GM19324 (cell line): ENCODE measurements at regions not wholly inside any gene's neighbourhood (a gene's known extent, or its start where the extent isn't known, plus 50 kb on each side); places are given as distances from the start of the nearest gene placed in this dataset.
"Not testable (repeated sequence)": the region's sequence is repeated elsewhere in the genome, so short reads cannot be mapped to it uniquely, and the experiment has no call there.

Experiments used
- ATAC-seq: cut with Tn5 transposase; IDR thresholded peaks from one replicate; pipeline ENCODE4 v1.9.1; 2021; ENCODE audit warnings: mild to moderate bottlenecking, moderate library complexity; ENCODE audit not compliant: unreplicated experiment, low FRiP score

- ATAC-seq, result no peak
Measured at GRCh38 chr4:179678093-179678814, 2236.0 kb upstream of the AGA start.

DNA sequence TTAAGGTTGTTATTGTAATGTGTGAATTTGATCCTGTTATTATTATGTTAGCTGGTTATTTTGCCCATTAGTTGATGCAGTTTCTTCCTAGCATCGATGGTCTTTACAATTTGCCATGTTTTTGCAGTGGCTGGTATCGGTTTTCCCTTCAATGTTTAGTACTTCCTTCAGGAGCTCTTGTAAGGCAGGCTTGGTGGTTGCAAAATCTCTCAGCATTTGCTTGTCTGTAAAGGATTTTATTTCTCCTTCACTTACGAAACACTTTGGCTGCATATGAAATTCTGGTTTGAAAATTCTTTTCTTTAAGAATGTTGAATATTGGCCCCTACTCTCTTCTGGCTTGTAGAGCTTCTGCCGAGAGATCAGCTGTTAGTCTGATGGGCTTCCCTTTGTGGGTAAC lies 2241.4 kb upstream of the AGA start:
- ATAC-seq, result not testable (repeated sequence)

- no peak for ATAC-seq
Measured at GRCh38 chr4:179692222-179692621, 2250.0 kb upstream of the AGA start.

- ATAC-seq, result no peak
Measured at GRCh38 chr4:179695175-179695574, 2252.9 kb upstream of the AGA start.

DNA sequence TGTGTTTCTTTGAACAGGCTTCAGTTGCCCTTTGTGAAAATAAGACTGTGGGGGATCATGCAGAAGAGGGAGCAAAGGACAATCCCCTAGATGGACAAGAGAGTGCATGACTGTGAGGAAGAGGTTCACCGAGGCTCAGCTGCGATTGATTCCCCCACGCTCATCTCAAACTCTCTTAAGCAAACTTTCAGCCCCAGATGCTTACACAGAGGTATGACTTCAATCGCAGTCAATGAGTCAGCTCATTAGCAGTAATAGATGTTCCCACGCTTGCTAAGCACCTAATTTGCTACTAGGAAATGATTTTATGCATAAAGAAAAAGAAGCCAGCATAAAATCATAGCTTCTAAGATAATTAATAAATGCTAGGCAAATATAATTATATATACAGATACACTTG lies 2256.1 kb upstream of the AGA start:
- no peak for ATAC-seq

GRCh38 chr4:179709961-179710624 lies 2267.9 kb upstream of the AGA start:
- no peak for ATAC-seq

- ATAC-seq, result no peak
Measured at GRCh38 chr4:179719766-179720450, 2277.7 kb upstream of the AGA start.

DNA sequence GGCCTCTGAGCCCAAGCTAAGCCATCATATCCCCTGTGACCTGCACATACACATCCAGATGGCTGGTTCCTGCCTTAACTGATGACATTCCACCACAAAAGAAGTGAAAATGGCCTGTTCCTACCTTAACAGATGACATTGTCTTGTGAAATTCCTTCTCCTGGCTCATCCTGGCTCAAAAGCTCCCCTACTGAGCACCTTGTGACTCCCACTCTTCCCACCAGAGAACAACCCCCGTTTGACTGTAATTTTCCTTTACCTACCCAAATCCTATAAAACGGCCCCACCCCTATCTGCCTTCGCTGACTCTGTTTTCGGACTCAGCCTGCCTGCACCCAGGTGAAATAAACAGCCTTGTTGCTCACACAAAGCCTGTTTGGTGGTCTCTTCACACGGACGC lies 2284.3 kb upstream of the AGA start:
- not testable (repeated sequence) for ATAC-seq

DNA sequence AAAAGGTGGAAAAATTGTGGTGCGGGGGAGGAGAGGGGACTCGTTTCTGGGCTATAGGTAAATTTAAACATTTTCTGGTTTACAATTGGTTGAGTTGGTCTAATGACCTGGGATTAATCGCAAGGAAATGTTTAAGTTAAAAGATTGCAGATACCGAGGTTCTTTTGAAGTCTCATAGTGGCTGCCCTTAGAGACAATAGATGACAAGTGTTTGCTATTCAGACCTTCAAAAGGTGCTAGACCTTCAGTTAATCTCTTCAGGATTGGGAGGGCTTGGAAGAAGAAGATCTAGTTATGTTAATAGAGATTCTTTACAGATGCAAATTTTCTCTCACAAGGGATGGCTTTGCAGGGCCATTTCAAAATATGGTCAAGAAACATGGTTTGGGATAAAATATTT lies 2286.1 kb upstream of the AGA start:
- ATAC-seq, result no peak

DNA sequence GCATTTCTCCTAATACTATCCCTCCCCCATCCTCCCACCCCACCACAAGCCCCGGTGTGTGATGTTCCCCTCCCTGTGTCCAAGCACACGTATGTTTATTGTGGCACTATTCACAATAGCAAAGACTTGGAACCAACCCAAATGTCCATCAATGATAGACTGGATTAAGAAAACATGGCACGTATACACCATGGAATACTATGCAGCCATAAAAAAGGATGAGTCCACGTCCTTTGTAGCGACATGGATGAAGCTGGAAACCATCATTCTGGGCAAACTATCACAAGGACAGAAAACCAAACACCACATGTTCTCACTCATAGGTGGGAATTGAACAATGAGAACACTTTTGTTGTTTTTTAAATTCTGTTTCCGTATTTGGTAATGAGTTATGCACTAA lies 2294.6 kb upstream of the AGA start:
- ATAC-seq, result not testable (repeated sequence)

- ATAC-seq, result no peak
Measured at GRCh38 chr4:179738822-179739221, 2296.6 kb upstream of the AGA start.

- ATAC-seq, result no peak
Measured at GRCh38 chr4:179747218-179747910, 2305.1 kb upstream of the AGA start.

- no peak for ATAC-seq
Measured at GRCh38 chr4:179748837-179749236, 2306.6 kb upstream of the AGA start.

DNA sequence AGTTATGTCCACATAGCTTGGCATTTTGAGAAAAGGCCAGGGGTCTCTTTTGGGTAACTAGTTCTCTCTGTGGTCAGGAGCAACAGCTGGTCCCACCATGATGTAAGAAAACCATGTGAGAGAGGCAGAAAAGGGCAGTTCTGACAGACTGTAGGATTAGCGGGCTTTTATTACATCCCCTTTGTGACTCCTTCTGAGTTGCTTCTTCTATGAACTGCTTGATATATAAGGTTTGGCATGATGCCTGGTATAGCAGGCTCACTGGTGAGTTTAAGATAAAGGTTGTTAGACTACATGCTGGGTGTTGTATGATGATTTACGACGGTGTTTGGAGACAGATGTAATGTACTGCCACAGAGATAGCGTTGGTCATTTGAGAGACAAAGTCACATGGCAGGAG lies 2308.1 kb upstream of the AGA start:
- ATAC-seq, result no peak

DNA sequence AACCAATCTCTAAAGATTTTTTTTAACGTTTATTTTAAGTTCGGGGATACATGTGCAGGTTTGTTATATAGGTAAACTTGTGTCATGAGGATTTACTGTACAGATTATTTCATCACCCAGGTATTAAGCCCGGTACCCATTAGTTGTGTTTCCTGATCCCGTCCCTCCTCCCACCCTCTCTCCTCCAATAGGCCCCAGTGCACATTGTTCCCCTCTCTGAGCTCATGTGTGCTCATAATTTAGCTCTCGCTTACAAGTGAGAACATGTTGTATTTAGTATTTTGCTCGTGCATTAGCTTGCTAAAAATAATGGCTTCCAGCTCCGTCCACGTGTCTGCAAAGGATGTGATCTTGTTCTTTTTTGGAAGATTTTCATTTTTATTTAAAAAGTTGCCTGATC lies 2309.4 kb upstream of the AGA start:
- ATAC-seq, result no peak

DNA sequence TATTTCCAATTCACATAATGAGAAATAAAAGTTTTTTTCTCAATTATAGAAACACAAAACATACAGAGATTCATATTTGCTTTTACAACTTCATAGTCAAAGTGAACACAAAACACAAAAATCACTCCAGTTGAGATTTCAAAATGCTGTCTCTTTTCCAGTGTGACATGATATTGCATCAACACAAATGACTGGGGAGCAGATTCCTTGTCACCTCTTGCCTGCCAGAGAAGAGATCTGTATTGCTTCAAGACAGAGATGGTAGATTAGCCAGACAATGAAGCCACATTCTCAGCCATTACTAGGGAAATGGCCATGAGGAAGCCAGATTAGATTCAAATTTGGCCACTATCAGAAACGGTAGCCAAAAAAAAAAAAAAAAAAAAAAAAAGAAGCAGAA lies 2313.1 kb upstream of the AGA start:
- ATAC-seq, result no peak

- ATAC-seq, result no peak
Measured at GRCh38 chr4:179757641-179758040, 2315.4 kb upstream of the AGA start.

DNA sequence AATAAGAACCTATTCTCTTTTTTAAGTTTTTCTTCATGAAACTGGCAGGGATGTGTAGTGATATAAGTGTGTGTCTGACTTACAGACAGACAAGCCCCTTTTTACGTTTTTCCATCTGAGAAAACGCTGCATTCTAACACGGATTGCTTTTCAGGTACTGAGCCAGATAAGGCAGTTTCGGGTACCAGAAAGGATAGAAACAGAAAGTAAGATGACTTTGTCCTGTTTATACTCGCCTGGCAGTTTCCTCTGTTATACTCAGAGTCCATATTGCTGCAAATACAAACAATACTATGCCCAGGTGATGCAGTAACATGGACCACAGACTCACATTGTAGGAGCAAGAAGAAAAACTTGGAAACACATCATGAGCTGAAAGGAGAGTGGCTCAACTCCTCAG lies 2320.6 kb upstream of the AGA start:
- ATAC-seq, result no peak

DNA sequence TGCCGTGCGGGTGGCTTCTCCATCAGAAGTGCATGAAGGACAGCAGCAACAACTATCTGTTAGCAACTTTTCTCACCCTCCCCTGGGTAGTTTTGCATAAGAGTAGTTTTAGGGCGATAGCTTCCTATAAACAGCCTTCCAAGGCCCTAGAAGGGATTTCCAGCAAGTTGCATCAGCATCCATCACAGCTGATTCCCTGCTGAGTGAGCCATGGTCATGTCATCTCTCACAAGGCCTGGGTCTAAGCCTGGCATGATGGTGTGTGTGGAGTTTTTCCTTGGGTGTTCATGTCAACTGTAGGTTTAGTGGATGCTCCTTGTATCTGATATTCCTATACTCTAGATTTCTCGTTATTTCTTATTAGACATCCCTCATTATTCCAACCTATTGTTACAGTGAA lies 2324.7 kb upstream of the AGA start:
- ATAC-seq, result no peak

DNA sequence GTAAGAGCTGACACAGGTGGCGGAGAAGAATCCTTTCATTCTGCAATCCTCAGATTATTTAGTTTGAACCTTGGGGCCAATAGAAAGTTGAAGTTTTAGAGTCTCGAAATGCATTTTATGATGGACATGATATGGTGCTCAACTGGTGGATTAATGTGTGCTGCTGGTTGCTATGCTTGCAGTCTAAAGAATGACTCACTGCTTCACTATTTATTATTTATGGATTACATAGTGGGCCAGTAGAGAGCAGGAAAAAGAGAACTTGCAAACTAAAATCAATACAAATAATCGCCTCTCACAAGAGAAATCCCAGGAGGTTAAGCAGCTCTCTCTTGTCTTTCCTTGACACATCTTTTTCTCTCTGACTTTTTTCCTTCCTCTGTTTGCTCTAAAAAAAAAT lies 2326.8 kb upstream of the AGA start:
- ATAC-seq, result no peak

GRCh38 chr4:179797738-179798137 lies 2355.5 kb upstream of the AGA start:
- ATAC-seq, result no peak
